Endothelial cell of umbilical vein (primary cell): ENCODE measurements at regions not wholly inside any gene's neighbourhood (a gene's known extent, or its start where the extent isn't known, plus 50 kb on each side); places are given as distances from the start of the nearest gene placed in this dataset.

Experiments used
- BruUV-seq: library from RNA; stranded (reverse); fragments of 400-500 nt; replicated peaks from 2 replicates; lab custom pipeline; 2021; lab: Mats Ljungman, UMichigan
- CTCF ChIA-PET: fragments of 300-600, 350-600 bp; sonication (Branson Sonifier 250); formaldehyde crosslinking; loops from one replicate; lab custom pipeline; 2021; ENCODE audit warnings: antibody characterized with exemption, inconsistent platforms; lab: Charles Lee
- POLR2A ChIA-PET: fragments of 300-600, 350-600 bp; sonication (Branson Sonifier 250); formaldehyde crosslinking; loops from one replicate; lab custom pipeline; 2021; ENCODE audit warnings: antibody characterized with exemption, inconsistent platforms; lab: Charles Lee
- DNase-seq: peaks from one replicate; pipeline ENCODE4 v3.0.0-alpha.2; 2011; ENCODE audit warnings: low read depth, low spot score
- FAIRE-seq: peaks from 2 replicates; lab custom pipeline; 2011; peaks lifted over from hg19 to GRCh38; lab: Jason Lieb, UNC
- H2AFZ ChIP-seq: 2 replicates; pipeline ENCODE4 v1.6.0; 2012; ENCODE audit warnings: low read depth, low read length, control low read depth, inconsistent platforms
- H3K27ac ChIP-seq: 2 replicates; pipeline ENCODE4 v1.5.1; 2011; ENCODE audit warnings: low read depth, mild to moderate bottlenecking, control low read depth, low read length, moderate library complexity; ENCODE audit not compliant: insufficient read depth
- H3K27me3 ChIP-seq, 2 experiments: 2 replicates each; pipeline versions ENCODE4 v1.6.0 to v1.6.1; 2011; ENCODE audit warnings: low read length in 2 of 2, mixed read lengths in 1 of 2; ENCODE audit not compliant: control insufficient read depth in 2 of 2, insufficient read depth in 2 of 2
- H3K36me3 ChIP-seq, 2 experiments: 2 replicates in 1 of 2; 3 replicates in 1 of 2; pipeline ENCODE4 v1.5.1; 2011; ENCODE audit warnings: low read length in 2 of 2, mild to moderate bottlenecking in 1 of 2, moderate library complexity in 1 of 2; ENCODE audit not compliant: control insufficient read depth in 2 of 2, insufficient read depth in 2 of 2; ENCODE audit errors: extremely low read depth in 1 of 2
- H3K4me1 ChIP-seq: 3 replicates; pipeline ENCODE4 v1.5.1; 2011; ENCODE audit warnings: mild to moderate bottlenecking, low read length; ENCODE audit not compliant: control insufficient read depth, insufficient read depth; ENCODE audit errors: extremely low read depth
- H3K4me2 ChIP-seq: 2 replicates; pipeline ENCODE4 v1.6.1; 2011; ENCODE audit warnings: low read length, control low read depth, mixed read lengths; ENCODE audit not compliant: insufficient read depth
- H3K4me3 ChIP-seq, 3 experiments: fragments of 200-600 bp in 1 of 3; sonication (generic), shearing (Covaris generic) in 1 of 3; replicated peaks in 1 of 3; 2 replicates each; pipeline ENCODE4 v1.5.1; 2011 to 2016; ENCODE audit warnings: control low read depth in 3 of 3, low read length in 3 of 3, mild to moderate bottlenecking in 2 of 3, inconsistent platforms in 1 of 3, low read depth in 1 of 3, moderate library complexity in 1 of 3; ENCODE audit not compliant: insufficient read depth in 1 of 3
- H3K79me2 ChIP-seq: 2 replicates; pipeline ENCODE4 v1.6.0; 2012; ENCODE audit warnings: low read length, inconsistent platforms; ENCODE audit not compliant: control insufficient read depth, insufficient read depth
- H3K9ac ChIP-seq: replicated peaks from 2 replicates; pipeline ENCODE3; 2011; ENCODE audit warnings: low read length, control low read depth; ENCODE audit not compliant: insufficient read depth; ENCODE audit errors: extremely low read depth
- H3K9me1 ChIP-seq: replicated peaks from 3 replicates; pipeline ENCODE4 v1.6.0; 2011; ENCODE audit warnings: mild to moderate bottlenecking, low read length; ENCODE audit not compliant: control insufficient read depth, insufficient read depth; ENCODE audit errors: extremely low read depth
- H3K9me3 ChIP-seq: replicated peaks from 2 replicates; pipeline ENCODE4 v1.5.1; 2012; ENCODE audit warnings: low read length, inconsistent platforms; ENCODE audit not compliant: control insufficient read depth, insufficient read depth
- H4K20me1 ChIP-seq: replicated peaks from 2 replicates; pipeline ENCODE3; 2011; ENCODE audit warnings: mild to moderate bottlenecking, low read length; ENCODE audit not compliant: control insufficient read depth, insufficient read depth; ENCODE audit errors: extremely low read depth
- EZH2 ChIP-seq: IDR thresholded peaks from 2 replicates; pipeline ENCODE4 v1.6.1; 2012; ENCODE audit warnings: borderline replicate concordance, low read depth, mild to moderate bottlenecking, moderate library complexity, low read length, inconsistent platforms; ENCODE audit not compliant: severe bottlenecking
- GATA2 ChIP-seq: IDR thresholded peaks from 2 replicates; pipeline ENCODE4 v1.7.0; 2011; ENCODE audit warnings: low read depth, mild to moderate bottlenecking, moderate library complexity, mixed read lengths, low read length; ENCODE audit not compliant: insufficient read length, insufficient read depth
- JUN ChIP-seq: IDR thresholded peaks from 2 replicates; pipeline ENCODE4 v1.6.1; 2011; ENCODE audit warnings: borderline replicate concordance, low read depth; ENCODE audit not compliant: insufficient read length, insufficient read depth
- MYC ChIP-seq: IDR thresholded peaks from one replicate; pipeline ENCODE4 v1.6.1; 2011; ENCODE audit warnings: mild to moderate bottlenecking, low read depth, low read length
- POLR2AphosphoS5 ChIP-seq: IDR thresholded peaks from 2 replicates; pipeline ENCODE4 v1.6.1; 2012; ENCODE audit warnings: low read depth, mild to moderate bottlenecking, control low read depth, low read length, moderate library complexity; ENCODE audit not compliant: insufficient read depth
- dilution Hi-C: fragments of 300-500 bp; cut with MboI; formaldehyde crosslinking; loops from one replicate; pipeline ENCODE4 v1.15.0; 2019; ENCODE audit warnings: low sequenced_read_pairs; ENCODE audit not compliant: extremely low pct_ligation_motif_present
- intact Hi-C: fragments of 100-400 bp; cut with micrococcal nuclease; formaldehyde crosslinking; loops from one replicate; pipeline ENCODE4 v1.10.0; 2022
- TF ChIP-seq, protein P1 (sequence below), 2 donors: IDR thresholded peaks; 1 replicate in 1 of 2; 2 replicates in 1 of 2; pipeline ENCODE4 v1.5.1; 2011; ENCODE audit warnings: low read length in 2 of 2, mild to moderate bottlenecking in 2 of 2, moderate library complexity in 2 of 2, control low read depth in 1 of 2, inconsistent platforms in 1 of 2, low read depth in 1 of 2; ENCODE audit not compliant: insufficient read depth in 1 of 2; ENCODE audit errors: extremely low read depth in 1 of 2

DNA sequence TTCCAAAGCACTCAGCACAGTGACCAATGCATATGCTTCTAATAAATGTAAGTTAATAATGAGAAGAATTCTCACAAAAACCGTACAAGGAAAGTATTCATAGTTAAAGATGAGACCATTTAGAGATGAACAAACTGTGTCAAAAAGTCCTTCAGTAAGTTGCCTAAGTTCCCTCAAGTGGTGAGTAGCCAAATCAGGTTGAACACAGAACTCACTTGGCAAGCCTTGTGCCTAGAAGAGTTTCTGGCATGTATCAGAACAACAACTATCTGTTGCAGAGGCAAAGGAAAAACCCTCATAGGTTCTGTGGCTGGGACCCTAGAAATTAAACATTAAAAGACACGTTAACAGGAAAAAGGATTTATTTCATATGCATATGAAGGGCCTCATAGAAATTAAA, 129.6 kb upstream of the DOK5 start:
- no peak overlapping the region for H2AFZ ChIP-seq
- H3K4me1 ChIP-seq, result peaks cover 32% of the 10 kb centered on the region
- intact Hi-C loops, result no loop called here
- H3K79me2 ChIP-seq, result no peaks in the 10 kb centered on the region
- CTCF ChIA-PET, result no interaction called here
- no peaks in the 10 kb centered on the region for H3K9me1 ChIP-seq
- no peaks in the 10 kb centered on the region for H3K9me3 ChIP-seq
- H3K27me3 ChIP-seq, result no peaks in the 10 kb centered on the region
- POLR2A ChIA-PET, result no interaction called here
- H3K9ac ChIP-seq, result no peak overlapping the region
- BruUV-seq, result no TSS peak
- H3K27ac ChIP-seq, result no peak overlapping the region
- no peak overlapping the region for H3K4me3 ChIP-seq
- dilution Hi-C loops, result no loop called here
- FAIRE-seq, result no peak
- TF ChIP-seq GATA2 (no peak), POLR2AphosphoS5 (no peak), MYC (no peak), JUN (no peak)
- TF ChIP-seq, protein P1, sequence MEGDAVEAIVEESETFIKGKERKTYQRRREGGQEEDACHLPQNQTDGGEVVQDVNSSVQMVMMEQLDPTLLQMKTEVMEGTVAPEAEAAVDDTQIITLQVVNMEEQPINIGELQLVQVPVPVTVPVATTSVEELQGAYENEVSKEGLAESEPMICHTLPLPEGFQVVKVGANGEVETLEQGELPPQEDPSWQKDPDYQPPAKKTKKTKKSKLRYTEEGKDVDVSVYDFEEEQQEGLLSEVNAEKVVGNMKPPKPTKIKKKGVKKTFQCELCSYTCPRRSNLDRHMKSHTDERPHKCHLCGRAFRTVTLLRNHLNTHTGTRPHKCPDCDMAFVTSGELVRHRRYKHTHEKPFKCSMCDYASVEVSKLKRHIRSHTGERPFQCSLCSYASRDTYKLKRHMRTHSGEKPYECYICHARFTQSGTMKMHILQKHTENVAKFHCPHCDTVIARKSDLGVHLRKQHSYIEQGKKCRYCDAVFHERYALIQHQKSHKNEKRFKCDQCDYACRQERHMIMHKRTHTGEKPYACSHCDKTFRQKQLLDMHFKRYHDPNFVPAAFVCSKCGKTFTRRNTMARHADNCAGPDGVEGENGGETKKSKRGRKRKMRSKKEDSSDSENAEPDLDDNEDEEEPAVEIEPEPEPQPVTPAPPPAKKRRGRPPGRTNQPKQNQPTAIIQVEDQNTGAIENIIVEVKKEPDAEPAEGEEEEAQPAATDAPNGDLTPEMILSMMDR (IDR thresholded peaks at IDR 0.05; ENCODE audit: extremely low read depth in 1 of 2, insufficient read depth in 1 of 2, low read depth in 1 of 2, low read length in 2 of 2), result no peak
- peak overlapping the region; percentile 43 for H3K4me2 ChIP-seq
- H3K36me3 ChIP-seq, result no peaks in the 10 kb centered on the region
- no peaks in the 10 kb centered on the region for H4K20me1 ChIP-seq
- no peak for DNase-seq

DNA sequence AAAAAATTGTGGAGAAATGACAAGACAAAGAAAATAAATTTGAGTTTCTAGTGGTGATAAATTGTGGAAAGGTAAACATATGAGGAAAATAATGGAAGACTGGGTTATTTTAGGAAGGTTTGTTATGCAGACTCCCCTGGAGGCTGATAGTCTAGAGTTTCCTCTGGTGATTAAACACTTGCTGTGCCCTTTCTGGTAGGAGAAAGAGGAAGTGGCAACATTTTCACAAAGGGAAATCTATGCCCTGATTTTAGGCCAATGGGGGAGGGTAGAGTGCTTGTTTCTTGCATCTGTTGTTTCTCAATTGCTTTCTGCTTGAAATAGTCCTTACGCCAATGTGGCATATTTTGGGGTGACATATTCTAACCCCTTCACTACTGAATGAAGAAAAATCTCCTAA, 129.1 kb upstream of the DOK5 start:
- no peaks in the 10 kb centered on the region for H3K27me3 ChIP-seq
- H3K9me3 ChIP-seq, result no peaks in the 10 kb centered on the region
- intact Hi-C loops, result no loop called here
- no peak overlapping the region for H3K9ac ChIP-seq
- CTCF ChIA-PET, result no interaction called here
- no peak overlapping the region for H2AFZ ChIP-seq
- DNase-seq, result no peak
- peaks cover 28% of the 10 kb centered on the region for H3K4me1 ChIP-seq
- H3K27ac ChIP-seq, result no peak overlapping the region
- no TSS peak for BruUV-seq
- no peak for FAIRE-seq
- dilution Hi-C loops, result no loop called here
- POLR2A ChIA-PET, result no interaction called here
- TF ChIP-seq EZH2 (no peak), POLR2AphosphoS5 (no peak)
- H3K36me3 ChIP-seq, result no peaks in the 10 kb centered on the region
- H3K4me2 ChIP-seq, result no peak overlapping the region
- no peaks in the 10 kb centered on the region for H3K79me2 ChIP-seq
- no peak overlapping the region for H3K4me3 ChIP-seq
- no peaks in the 10 kb centered on the region for H3K9me1 ChIP-seq
- H4K20me1 ChIP-seq, result no peaks in the 10 kb centered on the region
